H9 (cell line): ENCODE measurements at regions not wholly inside any gene's neighbourhood (a gene's known extent, or its start where the extent isn't known, plus 50 kb on each side); places are given as distances from the start of the nearest gene placed in this dataset.

Source experiments
- DNase-seq: peaks from one replicate; pipeline ENCODE4 v3.0.0-alpha.2; 2017
- H2AFZ ChIP-seq: one replicate; pipeline ENCODE4 v1.6.1; 2013; ENCODE audit warnings: mild to moderate bottlenecking, low read length, control low read depth, moderate library complexity
- H2AK5ac ChIP-seq: 2 replicates; pipeline ENCODE4 v1.6.1; 2013; ENCODE audit warnings: low read length, control low read depth, mixed read lengths; ENCODE audit not compliant: insufficient read length
- H2BK120ac ChIP-seq: one replicate; pipeline ENCODE4 v1.6.1; 2013; ENCODE audit warnings: low read depth, mild to moderate bottlenecking, low read length, control low read depth, inconsistent platforms; ENCODE audit not compliant: poor library complexity, severe bottlenecking
- H2BK12ac ChIP-seq: 2 replicates; pipeline ENCODE4 v1.6.1; 2013; ENCODE audit warnings: low read length, control low read depth, mixed read lengths, low read depth; ENCODE audit not compliant: insufficient read length
- H2BK15ac ChIP-seq: 2 replicates; pipeline ENCODE4 v1.6.1; 2013; ENCODE audit warnings: low read depth, low read length, control low read depth
- H2BK20ac ChIP-seq: one replicate; pipeline ENCODE4 v1.6.1; 2013; ENCODE audit warnings: low read depth, mild to moderate bottlenecking, low read length, control low read depth, inconsistent platforms; ENCODE audit not compliant: poor library complexity, severe bottlenecking
- H2BK5ac ChIP-seq: 2 replicates; pipeline ENCODE4 v1.6.1; 2013; ENCODE audit warnings: low read length, control low read depth, mixed read lengths; ENCODE audit not compliant: insufficient read length
- H3K14ac ChIP-seq: 2 replicates; pipeline ENCODE4 v1.6.1; 2013; ENCODE audit warnings: low read length, control low read depth; ENCODE audit not compliant: insufficient read depth
- H3K18ac ChIP-seq: 2 replicates; pipeline ENCODE4 v1.6.1; 2013; ENCODE audit warnings: low read depth, mild to moderate bottlenecking, mixed read lengths, low read length, control low read depth; ENCODE audit not compliant: insufficient read length
- H3K23ac ChIP-seq: 2 replicates; pipeline ENCODE4 v1.6.1; 2013; ENCODE audit warnings: low read length, control low read depth, mixed read lengths, low read depth; ENCODE audit not compliant: insufficient read length
- H3K23me2 ChIP-seq: 2 replicates; pipeline ENCODE4 v1.6.1; 2013; ENCODE audit warnings: low read depth, mild to moderate bottlenecking, mixed read lengths, low read length, control low read depth; ENCODE audit not compliant: insufficient read length, poor library complexity, severe bottlenecking
- H3K27ac ChIP-seq: 2 replicates; pipeline ENCODE4 v1.5.1; 2013; ENCODE audit warnings: low read length, control low read depth, mixed read lengths, low read depth; ENCODE audit not compliant: insufficient read length
- H3K27me3 ChIP-seq: 2 replicates; pipeline ENCODE4 v1.6.1; 2013; ENCODE audit warnings: low read length, control low read depth, inconsistent platforms; ENCODE audit not compliant: insufficient read depth
- H3K4ac ChIP-seq: 2 replicates; pipeline ENCODE4 v1.6.1; 2013; ENCODE audit warnings: low read depth, mild to moderate bottlenecking, control low read depth, inconsistent platforms, low read length, moderate library complexity
- H3K4me1 ChIP-seq: 2 replicates; pipeline ENCODE4 v1.6.1; 2013; ENCODE audit warnings: low read length, control low read depth, inconsistent platforms; ENCODE audit not compliant: insufficient read depth
- H3K4me2 ChIP-seq: 2 replicates; pipeline ENCODE4 v1.6.1; 2013; ENCODE audit warnings: low read length, control low read depth, mixed read lengths; ENCODE audit not compliant: insufficient read length, insufficient read depth
- H3K56ac ChIP-seq: 2 replicates; pipeline ENCODE4 v1.6.1; 2013; ENCODE audit warnings: low read depth, mild to moderate bottlenecking, mixed read lengths, low read length, control low read depth; ENCODE audit not compliant: insufficient read length
- H3K79me1 ChIP-seq: 2 replicates; pipeline ENCODE4 v1.6.1; 2013; ENCODE audit warnings: low read depth, mild to moderate bottlenecking, moderate library complexity, low read length, control low read depth, inconsistent platforms; ENCODE audit not compliant: insufficient read depth, poor library complexity, severe bottlenecking
- H3K79me2 ChIP-seq: 2 replicates; pipeline ENCODE4 v1.6.1; 2013; ENCODE audit warnings: low read length, control low read depth, inconsistent platforms; ENCODE audit not compliant: insufficient read depth
- H3K9ac ChIP-seq: 2 replicates; pipeline ENCODE4 v1.6.1; 2013; ENCODE audit warnings: low read length, control low read depth, mixed read lengths; ENCODE audit not compliant: insufficient read length; ENCODE audit errors: extremely low read depth
- H3K9me3 ChIP-seq: one replicate; pipeline ENCODE4 v1.6.1; 2013; ENCODE audit warnings: low read depth, low read length, inconsistent platforms; ENCODE audit not compliant: control insufficient read depth
- H3T11ph ChIP-seq: one replicate; pipeline ENCODE4 v1.6.1; 2013; ENCODE audit warnings: mild to moderate bottlenecking, low read length, control low read depth, inconsistent platforms
- H4K20me1 ChIP-seq: one replicate; pipeline ENCODE4 v1.6.1; 2013; ENCODE audit not compliant: control insufficient read depth, insufficient read length, insufficient read depth
- H4K5ac ChIP-seq: 2 replicates; pipeline ENCODE4 v1.6.1; 2013; ENCODE audit warnings: low read depth, mild to moderate bottlenecking, mixed read lengths, low read length, control low read depth; ENCODE audit not compliant: insufficient read length
- H4K8ac ChIP-seq: replicated peaks from 2 replicates; pipeline ENCODE4 v1.6.1; 2013; ENCODE audit warnings: low read length, control low read depth, mixed read lengths, low read depth; ENCODE audit not compliant: insufficient read length
- H4K91ac ChIP-seq: 2 replicates; pipeline ENCODE4 v1.6.1; 2013; ENCODE audit warnings: low read depth, mild to moderate bottlenecking, moderate library complexity, mixed read lengths, low read length, control low read depth; ENCODE audit not compliant: insufficient read length
- H3K27ac Mint-ChIP-seq, 3 experiments: 2 replicates in 2 of 3; 3 replicates in 1 of 3; pipeline ENCODE4 v1.8.0; 2020 to 2021; ENCODE audit warnings: mixed read lengths in 3 of 3, mild to moderate bottlenecking in 1 of 3, moderate library complexity in 1 of 3
- H3K27me3 Mint-ChIP-seq: 2 replicates; pipeline ENCODE4 v1.8.0; 2021; ENCODE audit warnings: low read depth, mild to moderate bottlenecking, moderate library complexity, mixed read lengths
- H3K36me3 Mint-ChIP-seq, 3 experiments: 2 replicates in 2 of 3; 3 replicates in 1 of 3; pipeline ENCODE4 v1.8.0; 2020 to 2021; ENCODE audit warnings: low read depth in 3 of 3, mixed read lengths in 3 of 3; ENCODE audit not compliant: insufficient read depth in 1 of 3
- H3K4me1 Mint-ChIP-seq, 2 experiments: 2 replicates each; pipeline ENCODE4 v1.8.0; 2020; ENCODE audit warnings: mixed read lengths in 2 of 2
- H3K4me3 Mint-ChIP-seq, 2 experiments: 2 replicates in 1 of 2; 3 replicates in 1 of 2; pipeline ENCODE4 v1.8.0; 2020 to 2021; ENCODE audit warnings: mild to moderate bottlenecking in 2 of 2, mixed read lengths in 2 of 2, moderate library complexity in 1 of 2
- H3K9me3 Mint-ChIP-seq, 2 experiments: 2 replicates in 1 of 2; 3 replicates in 1 of 2; pipeline ENCODE4 v1.8.0; 2020; ENCODE audit warnings: mild to moderate bottlenecking in 2 of 2, mixed read lengths in 2 of 2, moderate library complexity in 1 of 2
- CTCF ChIP-seq: fragments of 200-600 bp; sonication (generic); conservative IDR thresholded peaks from 3 replicates; pipeline ENCODE4 v1.8.0; 2021; ENCODE audit warnings: antibody characterized with exemption, mild to moderate bottlenecking
- WGBS: extraction: QIAGEN DNeasy Blood & Tissue Kit; methylation state at CpG from one replicate; pipeline ENCODE4 v1.1.7; 2013; ENCODE audit warnings: missing lambda C conversion rate, low lambda C conversion rate, mixed read lengths; ENCODE audit not compliant: insufficient read length; ENCODE audit errors: extremely low coverage; 5-methylcytosine and 5-hydroxymethylcytosine counted together

- no peak for DNase-seq
- Histone ChIP-seq H3K18ac (no peak overlapping the region), H4K20me1 (no peaks in the 10 kb centered on the region), H3K9me3 (no peaks in the 10 kb centered on the region), H3K79me1 (no peaks in the 10 kb centered on the region), H3K79me2 (no peaks in the 10 kb centered on the region), H3K4me1 (no peaks in the 10 kb centered on the region), H3K56ac (no peak overlapping the region), H2BK5ac (no peak overlapping the region), H2AK5ac (no peak overlapping the region), H2BK12ac (no peak overlapping the region), H2BK120ac (no peak overlapping the region), H3K27me3 (no peaks in the 10 kb centered on the region), H3K4me2 (no peak overlapping the region), H3K23ac (no peak overlapping the region), H2BK20ac (no peak overlapping the region), H2AFZ (no peak overlapping the region), H3K23me2 (no peaks in the 10 kb centered on the region), H3K4ac (no peak overlapping the region), H4K5ac (no peak overlapping the region), H4K8ac (no peak overlapping the region), H3T11ph (no peak overlapping the region), H3K27ac (no peak overlapping the region), H2BK15ac (no peak overlapping the region), H4K91ac (no peak overlapping the region), H3K9ac (no peak overlapping the region), H3K14ac (no peak overlapping the region)
- no peaks in the 10 kb centered on the region for H3K4me1 Mint-ChIP-seq
- no peak overlapping the region for H3K27ac Mint-ChIP-seq
- WGBS = no CpG with 5 or more reads among the region's 1 CpG
- H3K4me3 Mint-ChIP-seq = no peak overlapping the region
- H3K27me3 Mint-ChIP-seq = peaks cover 1% of the 10 kb centered on the region
- no peak for TF ChIP-seq CTCF
- no peaks in the 10 kb centered on the region; a peak in 1 of 5 replicates for H3K9me3 Mint-ChIP-seq
- no peaks in the 10 kb centered on the region for H3K36me3 Mint-ChIP-seq
These were observed 978.6 kb downstream of the CDH8 start for GRCh38 chr16:61057635-61058034.
